ENCODE measurements at regions not wholly inside any gene's neighbourhood (a gene's known extent, or its start where the extent isn't known, plus 50 kb on each side); places are given as distances from the start of the nearest gene placed in this dataset.

DNA sequence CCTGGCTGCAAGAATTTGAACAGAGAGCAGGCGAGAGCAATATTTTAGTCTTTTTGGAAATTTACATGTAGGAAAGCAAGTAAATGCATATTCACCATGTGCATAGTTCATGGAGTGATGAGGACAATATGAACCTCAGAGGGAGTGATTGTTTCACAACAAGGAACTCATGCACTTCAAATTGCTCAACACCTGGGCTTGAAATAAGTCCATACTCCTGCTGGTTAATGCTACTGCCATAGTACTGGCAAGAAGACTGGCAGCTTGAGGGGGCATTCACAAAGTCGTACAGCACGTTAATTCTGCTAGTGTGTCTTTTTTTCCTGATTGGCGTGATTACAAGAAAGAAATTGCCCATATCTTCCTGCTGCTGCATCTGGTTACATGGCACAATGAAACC, 267.6 kb downstream of the PCDH17 start:
- TF ChIP-seq, protein P1, sequence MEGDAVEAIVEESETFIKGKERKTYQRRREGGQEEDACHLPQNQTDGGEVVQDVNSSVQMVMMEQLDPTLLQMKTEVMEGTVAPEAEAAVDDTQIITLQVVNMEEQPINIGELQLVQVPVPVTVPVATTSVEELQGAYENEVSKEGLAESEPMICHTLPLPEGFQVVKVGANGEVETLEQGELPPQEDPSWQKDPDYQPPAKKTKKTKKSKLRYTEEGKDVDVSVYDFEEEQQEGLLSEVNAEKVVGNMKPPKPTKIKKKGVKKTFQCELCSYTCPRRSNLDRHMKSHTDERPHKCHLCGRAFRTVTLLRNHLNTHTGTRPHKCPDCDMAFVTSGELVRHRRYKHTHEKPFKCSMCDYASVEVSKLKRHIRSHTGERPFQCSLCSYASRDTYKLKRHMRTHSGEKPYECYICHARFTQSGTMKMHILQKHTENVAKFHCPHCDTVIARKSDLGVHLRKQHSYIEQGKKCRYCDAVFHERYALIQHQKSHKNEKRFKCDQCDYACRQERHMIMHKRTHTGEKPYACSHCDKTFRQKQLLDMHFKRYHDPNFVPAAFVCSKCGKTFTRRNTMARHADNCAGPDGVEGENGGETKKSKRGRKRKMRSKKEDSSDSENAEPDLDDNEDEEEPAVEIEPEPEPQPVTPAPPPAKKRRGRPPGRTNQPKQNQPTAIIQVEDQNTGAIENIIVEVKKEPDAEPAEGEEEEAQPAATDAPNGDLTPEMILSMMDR (IDR thresholded peaks at IDR 0.05; ENCODE audit: poor library complexity, severe bottlenecking), result no peak
- TF ChIP-seq, protein P2, sequence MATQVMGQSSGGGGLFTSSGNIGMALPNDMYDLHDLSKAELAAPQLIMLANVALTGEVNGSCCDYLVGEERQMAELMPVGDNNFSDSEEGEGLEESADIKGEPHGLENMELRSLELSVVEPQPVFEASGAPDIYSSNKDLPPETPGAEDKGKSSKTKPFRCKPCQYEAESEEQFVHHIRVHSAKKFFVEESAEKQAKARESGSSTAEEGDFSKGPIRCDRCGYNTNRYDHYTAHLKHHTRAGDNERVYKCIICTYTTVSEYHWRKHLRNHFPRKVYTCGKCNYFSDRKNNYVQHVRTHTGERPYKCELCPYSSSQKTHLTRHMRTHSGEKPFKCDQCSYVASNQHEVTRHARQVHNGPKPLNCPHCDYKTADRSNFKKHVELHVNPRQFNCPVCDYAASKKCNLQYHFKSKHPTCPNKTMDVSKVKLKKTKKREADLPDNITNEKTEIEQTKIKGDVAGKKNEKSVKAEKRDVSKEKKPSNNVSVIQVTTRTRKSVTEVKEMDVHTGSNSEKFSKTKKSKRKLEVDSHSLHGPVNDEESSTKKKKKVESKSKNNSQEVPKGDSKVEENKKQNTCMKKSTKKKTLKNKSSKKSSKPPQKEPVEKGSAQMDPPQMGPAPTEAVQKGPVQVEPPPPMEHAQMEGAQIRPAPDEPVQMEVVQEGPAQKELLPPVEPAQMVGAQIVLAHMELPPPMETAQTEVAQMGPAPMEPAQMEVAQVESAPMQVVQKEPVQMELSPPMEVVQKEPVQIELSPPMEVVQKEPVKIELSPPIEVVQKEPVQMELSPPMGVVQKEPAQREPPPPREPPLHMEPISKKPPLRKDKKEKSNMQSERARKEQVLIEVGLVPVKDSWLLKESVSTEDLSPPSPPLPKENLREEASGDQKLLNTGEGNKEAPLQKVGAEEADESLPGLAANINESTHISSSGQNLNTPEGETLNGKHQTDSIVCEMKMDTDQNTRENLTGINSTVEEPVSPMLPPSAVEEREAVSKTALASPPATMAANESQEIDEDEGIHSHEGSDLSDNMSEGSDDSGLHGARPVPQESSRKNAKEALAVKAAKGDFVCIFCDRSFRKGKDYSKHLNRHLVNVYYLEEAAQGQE (IDR thresholded peaks at IDR 0.05; ENCODE audit: borderline replicate concordance), result no peak
- TF ChIP-seq EZH2 (IDR thresholded peaks at IDR 0.05; ENCODE audit: borderline replicate concordance, insufficient read depth, low read length, poor library complexity, severe bottlenecking) (no peak), MXI1 (conservative IDR thresholded peaks at IDR 0.05; ENCODE audit: poor library complexity, severe bottlenecking) (no peak)
